ENCODE measurements at regions not wholly inside any gene's neighbourhood (a gene's known extent, or its start where the extent isn't known, plus 50 kb on each side); places are given as distances from the start of the nearest gene placed in this dataset.

GRCh38 chr13:33911521-33911920, 93.6 kb downstream of the RFC3 start:
- TF ChIP-seq CTCF (IDR thresholded peaks at IDR 0.05 in 2 of 3, conservative IDR thresholded peaks at IDR 0.05 in 1 of 3; ENCODE audit: borderline replicate concordance in 1 of 3, insufficient read depth in 1 of 3, low read depth in 2 of 3, low read length in 2 of 3) (no peak), POLR2A (IDR thresholded peaks at IDR 0.05; ENCODE audit: borderline replicate concordance, extremely low read depth, insufficient read depth, insufficient read length) (no peak), REST (IDR thresholded peaks at IDR 0.05; ENCODE audit: low read depth) (no peak), ZNF274 (IDR thresholded peaks at IDR 0.05; ENCODE audit: low read depth, low read length) (no peak), EZH2 (IDR thresholded peaks at IDR 0.05) (no peak), EGR1 (IDR thresholded peaks at IDR 0.05; ENCODE audit: low read depth) (no peak)
